GM13977 (cell line): ENCODE measurements at regions not wholly inside any gene's neighbourhood (a gene's known extent, or its start where the extent isn't known, plus 50 kb on each side); places are given as distances from the start of the nearest gene placed in this dataset.

ENCODE experiments used
- DNase-seq: peaks from one replicate; pipeline ENCODE4 v3.0.0; 2012; ENCODE audit warnings: low spot score
- CTCF ChIP-seq: IDR thresholded peaks from 2 replicates; pipeline ENCODE4 v1.5.1; 2012; ENCODE audit warnings: mild to moderate bottlenecking, control low read depth; ENCODE audit not compliant: insufficient read depth; ENCODE audit errors: extremely low read depth, missing control alignments
- in situ Hi-C: fragments of 300-500 bp; cut with MboI; formaldehyde crosslinking; loops from one replicate; pipeline ENCODE4 v1.12.0; 2022; ENCODE audit warnings: low sequenced_read_pairs, low pct_unique_long_range_greater_than_20kb, mixed read lengths, inconsistent platforms; ENCODE audit not compliant: unreplicated experiment

- DNase-seq: no peak
- TF ChIP-seq CTCF: no peak
- in situ Hi-C loops: no loop called here
Observed at GRCh38 chr7:18419456-18419855, 76.1 kb upstream of the HDAC9 start.

GRCh38 chr7:18420108-18420507, 75.4 kb upstream of the HDAC9 start:
- TF ChIP-seq CTCF: no peak
- in situ Hi-C loops: no loop called here
- no peak for DNase-seq

- DNase-seq: no peak
- TF ChIP-seq CTCF: no peak
- in situ Hi-C loops: no loop called here
Observed at GRCh38 chr7:18420748-18421147, 74.8 kb upstream of the HDAC9 start.

GRCh38 chr7:18421297-18422002, 74.1 kb upstream of the HDAC9 start:
- in situ Hi-C loops: no loop called here
- peak; percentile 12 for DNase-seq
- no peak for TF ChIP-seq CTCF

- in situ Hi-C loops: no loop called here
- DNase-seq: no peak
- no peak for TF ChIP-seq CTCF
Observed at GRCh38 chr7:18425227-18425626, 70.3 kb upstream of the HDAC9 start.

GRCh38 chr7:18425838-18426445, 69.6 kb upstream of the HDAC9 start:
- DNase-seq: no peak
- TF ChIP-seq CTCF: no peak
- in situ Hi-C loops: no loop called here
